OCI-M1 (cell line): ENCODE measurements at regions not wholly inside any gene's neighbourhood (a gene's known extent, or its start where the extent isn't known, plus 50 kb on each side); places are given as distances from the start of the nearest gene placed in this dataset.
"Not testable (repeated sequence)": the region's sequence is repeated elsewhere in the genome, so short reads cannot be mapped to it uniquely, and the experiment has no call there.

Experiments
- DNase-seq: peaks from one replicate; lab custom pipeline; 2025; lab: John Stamatoyannopoulos, UW

DNA sequence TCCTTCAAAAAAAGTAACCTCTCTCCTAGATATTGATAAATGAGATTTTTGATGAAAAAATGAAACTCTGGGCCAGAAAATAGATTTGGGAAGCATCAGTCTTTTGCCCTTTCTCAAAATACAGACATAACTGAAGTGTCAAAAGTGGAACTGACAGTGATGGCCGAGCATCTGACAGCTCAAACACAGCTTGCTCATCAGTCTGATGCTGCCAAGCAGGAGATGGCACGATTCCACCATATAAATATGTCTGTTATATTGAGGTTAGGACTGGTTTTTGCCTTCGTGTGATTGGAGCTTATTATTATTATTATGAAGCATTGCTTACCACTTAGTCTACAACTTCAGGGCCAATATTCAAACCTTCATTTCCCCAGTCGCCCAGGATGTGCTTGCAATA lies 152.6 kb upstream of the EPHA3 start:
- DNase-seq, result no peak

DNA sequence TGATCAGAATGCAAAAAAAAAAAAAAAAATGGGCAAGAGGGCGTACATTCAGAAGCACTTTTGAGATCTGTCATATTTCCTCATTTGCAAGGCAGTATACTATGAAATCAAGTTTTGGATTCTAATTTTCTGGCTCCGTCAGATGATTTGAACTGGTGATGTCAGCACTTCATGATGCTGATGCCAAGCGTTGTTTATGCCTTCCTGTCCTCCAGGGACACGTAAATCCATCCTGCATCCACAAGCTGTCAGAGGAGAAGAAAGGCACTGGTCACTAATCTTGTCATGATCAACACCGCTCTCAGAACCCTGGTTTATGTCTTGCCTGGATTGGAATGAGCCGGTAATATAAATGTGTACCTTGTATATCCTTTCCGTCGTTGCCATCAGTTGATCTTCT lies 152.1 kb upstream of the EPHA3 start:
- DNase-seq, result no peak

DNA sequence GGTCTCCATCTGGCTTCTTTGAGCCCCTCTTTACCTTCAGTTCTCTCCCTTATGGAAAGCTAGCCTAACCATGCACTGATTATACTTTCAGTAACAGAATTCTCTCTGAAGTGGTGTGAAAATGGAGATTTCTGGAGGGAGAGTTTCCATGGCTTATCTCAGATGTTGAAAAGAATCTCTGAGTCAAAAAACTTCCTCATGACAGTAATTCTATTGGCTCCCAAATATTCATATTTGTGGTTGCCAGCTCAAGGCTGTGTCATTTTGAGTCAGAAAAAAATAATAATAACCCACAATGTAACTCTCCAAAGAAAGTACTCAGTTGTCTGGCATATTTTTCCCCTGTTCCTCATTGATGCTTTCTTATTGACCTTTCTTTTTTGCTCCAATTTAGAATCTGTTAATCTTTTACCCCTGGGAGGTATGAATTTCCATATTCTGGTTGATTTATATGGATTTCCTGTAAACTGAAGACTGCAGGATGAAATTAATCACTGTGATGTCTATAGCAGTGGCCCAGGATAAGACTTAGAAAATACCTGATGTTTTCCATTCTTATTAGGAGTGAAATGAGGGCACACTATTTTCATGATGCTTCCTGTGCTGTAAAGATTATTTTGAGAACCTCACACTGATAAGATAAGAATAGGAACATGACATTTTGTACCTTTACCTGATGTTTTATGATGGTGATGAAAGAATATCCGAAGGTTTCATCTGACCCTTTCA lies 149.5 kb upstream of the EPHA3 start:
- DNase-seq, result no peak

DNA sequence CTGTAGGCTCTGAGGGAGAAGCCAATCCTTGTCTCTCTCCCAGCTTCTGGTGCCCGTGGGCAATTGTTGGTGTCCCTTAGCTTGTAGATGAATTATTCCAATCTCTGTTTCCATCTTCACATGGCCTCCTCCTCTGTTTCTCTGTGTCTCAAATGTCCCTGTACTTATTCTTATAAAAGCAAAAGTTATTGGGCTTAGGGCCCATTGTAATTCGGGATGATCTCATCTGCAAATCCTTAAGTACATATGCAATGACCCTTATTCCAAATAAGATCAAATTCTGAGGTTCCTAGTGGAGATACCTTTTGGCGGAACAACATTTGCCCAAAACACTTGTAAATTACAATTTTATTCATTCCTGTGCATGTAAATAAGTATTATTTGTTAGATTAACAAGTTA lies 147.4 kb upstream of the EPHA3 start:
- no peak for DNase-seq

DNA sequence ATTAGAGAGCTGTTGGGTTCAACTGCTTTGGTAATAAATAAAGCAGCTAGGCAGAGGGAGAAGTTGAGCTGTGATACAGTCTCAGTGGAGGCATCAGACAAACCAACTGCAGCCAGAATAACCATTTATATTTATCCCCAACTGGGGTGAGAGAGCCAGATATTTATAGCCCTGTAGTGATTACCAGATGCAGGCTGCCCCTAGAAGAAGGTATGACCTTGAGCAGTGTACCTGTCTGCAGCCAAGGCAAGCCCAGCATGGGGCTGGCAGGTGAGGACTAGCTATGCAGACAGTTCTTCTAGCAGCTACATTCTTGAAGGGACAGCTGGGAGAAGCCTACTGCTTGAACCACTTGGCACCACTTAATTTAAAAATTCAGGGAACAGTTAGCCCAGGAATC lies 144.4 kb upstream of the EPHA3 start:
- DNase-seq, result no peak

DNA sequence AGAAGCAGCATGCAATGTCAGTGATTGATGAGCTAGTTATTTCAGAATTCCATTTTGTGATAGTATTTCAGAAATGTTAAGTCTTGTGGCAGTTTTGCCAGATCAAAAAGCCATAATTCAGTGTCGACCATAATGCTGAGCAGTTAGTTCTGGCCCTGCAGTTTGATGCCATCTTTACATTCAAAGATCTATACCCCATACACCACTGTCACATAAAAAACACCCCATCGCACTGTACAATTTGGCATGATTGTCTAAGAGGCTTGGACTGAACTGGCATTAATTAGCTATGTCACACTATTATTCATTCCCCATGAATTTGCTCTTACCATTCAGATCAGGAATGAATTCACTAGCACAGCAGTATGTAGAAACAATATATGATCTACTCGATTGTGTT lies 127.7 kb upstream of the EPHA3 start:
- no peak for DNase-seq

DNA sequence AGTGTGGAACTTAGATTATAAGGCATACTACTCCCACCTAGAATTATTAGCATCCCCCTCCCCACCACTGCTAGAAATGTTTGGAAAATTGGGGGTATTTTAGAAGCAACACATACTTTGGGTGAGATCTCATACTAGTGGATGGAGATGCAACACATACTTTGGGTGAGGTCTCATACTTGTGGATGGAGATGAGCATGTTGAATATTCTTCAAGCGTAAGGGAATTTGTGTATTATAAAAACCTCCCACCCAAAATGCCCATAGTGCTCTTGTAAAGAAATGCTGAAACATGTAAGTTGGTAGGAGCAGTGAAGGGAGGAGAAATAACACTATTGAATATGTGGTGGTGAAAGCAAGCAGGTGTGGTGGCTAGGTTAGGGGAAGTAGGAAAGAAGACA lies 124.0 kb upstream of the EPHA3 start:
- no peak for DNase-seq

DNA sequence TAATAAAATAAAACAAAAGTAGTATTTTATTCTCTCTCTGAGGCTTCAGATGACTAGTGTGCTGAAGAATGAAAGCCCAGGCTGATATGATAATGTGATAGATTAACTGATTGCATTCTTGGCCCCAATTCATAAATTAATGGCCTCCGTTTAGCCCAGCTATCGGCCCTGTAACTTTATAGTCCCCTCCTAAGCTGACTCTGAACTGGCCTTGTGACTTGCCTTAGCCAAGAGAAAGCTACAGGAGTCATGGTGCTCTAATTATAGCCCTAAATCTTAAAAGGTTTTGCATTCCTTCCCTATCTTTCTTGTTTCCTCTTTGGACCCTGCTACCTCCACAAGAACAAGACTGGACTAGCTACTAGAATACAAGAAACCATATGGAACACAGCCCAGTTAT lies 123.2 kb upstream of the EPHA3 start:
- no peak for DNase-seq

DNA sequence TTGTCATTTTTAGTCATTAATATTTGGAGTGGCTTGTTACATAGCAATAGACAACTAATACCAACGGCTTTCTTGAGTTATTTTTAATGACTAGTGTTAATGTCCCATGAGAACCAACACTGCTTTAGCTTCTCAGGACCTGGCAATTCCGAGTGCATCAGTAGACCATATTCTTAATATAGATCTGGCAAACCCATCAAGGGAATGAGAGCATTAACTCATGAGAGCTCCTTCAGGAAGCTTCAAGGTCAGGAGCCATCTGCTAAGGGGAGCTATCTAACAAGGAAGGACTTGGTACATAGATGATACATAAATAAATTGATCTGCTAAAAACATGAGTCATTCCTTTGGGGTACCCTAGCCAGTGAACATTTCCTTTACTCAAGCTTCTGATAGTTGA lies 122.6 kb upstream of the EPHA3 start:
- no peak for DNase-seq

DNA sequence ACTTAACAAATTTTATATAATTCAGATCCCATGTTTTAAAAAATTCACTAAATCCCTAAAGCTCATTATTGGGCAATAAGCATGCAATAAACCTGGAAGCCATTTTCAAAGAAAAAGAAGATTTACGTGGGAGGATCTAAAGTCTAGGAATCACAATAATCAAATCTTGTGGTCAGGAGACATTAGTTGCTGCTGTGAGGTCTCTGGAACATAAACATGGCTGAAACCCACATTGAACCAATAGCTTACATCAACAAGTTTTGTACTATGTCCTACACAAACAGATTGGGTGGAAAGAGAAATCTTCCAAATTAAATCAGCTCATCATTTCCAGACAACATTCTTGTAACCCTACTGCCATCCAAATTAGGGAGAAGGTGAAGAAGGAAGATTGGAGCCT lies 121.9 kb upstream of the EPHA3 start:
- peak; percentile 1 for DNase-seq

DNA sequence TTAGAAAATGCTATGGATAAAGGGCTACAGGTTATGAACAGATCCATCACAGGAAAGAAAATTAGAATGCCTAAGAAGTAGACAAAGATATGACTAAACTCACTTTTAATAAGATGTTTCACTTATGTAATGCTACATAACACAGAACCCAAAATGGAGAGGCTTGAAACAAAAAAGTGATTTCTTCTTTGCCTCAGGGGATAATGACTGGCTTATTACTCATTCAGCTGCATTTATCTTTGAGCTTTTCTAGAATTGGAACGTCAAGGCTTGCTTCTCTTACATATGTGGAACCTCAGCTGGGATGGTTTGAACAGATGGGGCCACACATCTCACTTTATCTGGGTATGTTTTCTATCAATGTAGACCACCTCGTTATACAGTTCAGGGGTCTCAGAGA lies 120.6 kb upstream of the EPHA3 start:
- peak; percentile 6 for DNase-seq

DNA sequence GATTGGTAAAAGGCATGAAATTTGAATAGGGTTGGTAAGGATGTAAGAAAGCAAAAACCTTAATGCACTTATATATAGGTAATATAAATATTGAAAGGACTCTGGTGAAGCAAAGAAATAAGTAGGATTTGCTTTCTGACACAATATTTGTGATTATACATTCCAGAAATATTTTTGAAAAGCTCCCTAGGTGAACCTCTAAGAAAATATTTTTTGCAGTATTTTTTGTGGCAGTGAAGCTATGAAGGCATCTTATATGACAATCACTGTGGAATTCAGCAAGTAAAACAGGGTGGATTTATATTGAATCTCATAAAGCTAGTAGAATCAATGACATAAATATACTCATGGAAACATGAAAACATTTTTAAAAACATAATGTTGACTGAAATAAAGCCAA lies 119.6 kb upstream of the EPHA3 start:
- no peak for DNase-seq

DNA sequence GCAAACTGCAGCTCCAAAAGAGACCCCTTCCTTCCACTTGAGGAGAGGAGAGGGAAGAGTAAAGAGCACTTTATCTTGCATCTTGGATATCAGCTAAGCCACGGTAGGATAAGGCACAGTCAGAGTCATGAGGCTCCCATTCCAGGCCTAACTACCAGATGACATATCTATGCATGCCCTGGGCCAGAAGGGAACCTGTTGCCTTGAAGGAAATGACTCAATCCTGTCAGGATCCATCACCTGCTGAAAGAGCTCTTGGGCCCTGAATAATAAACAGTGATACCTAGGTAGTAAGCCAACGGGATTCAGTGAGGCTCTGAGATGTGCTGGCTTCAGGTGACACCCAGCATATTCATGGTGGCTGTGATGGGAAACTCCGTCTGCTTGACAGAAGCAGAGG lies 118.5 kb upstream of the EPHA3 start:
- DNase-seq, result no peak

DNA sequence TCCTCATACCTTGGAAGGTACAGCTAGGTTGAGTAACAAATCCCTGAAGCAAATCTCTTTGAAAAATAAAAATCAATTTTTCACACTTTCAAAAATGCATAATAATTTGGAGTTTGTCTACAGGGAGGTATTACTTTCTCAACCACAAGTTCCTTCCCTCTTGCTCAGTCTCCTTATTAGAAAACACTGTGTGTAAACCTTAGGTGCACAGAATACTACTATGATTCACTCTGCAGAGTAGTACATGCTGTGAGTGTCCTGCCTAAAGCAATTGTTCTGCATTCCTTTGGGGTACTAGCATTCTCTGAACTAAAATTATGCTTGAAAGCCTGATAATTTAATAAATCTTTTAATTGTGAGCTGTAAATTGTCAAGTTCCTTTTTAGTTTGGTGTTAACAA lies 115.9 kb upstream of the EPHA3 start:
- DNase-seq, result no peak

DNA sequence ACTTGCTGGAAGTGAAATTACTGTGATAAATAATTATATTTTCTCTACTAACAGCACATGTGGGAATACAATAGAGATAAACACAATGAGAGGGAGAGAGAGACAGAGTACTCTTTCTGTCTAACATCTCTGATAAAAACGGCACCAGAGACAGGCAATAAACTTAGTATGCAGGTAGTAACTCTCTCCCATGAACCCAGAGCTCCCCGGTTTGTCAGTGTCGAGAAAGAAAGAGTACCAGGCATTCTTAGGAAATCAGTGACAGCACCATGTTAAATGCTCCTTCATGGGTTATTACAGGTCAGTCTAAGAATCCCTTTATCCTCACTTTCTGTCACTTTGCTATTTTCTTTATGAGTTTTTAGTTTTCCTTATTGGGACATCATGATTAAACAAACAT lies 110.7 kb upstream of the EPHA3 start:
- no peak for DNase-seq

DNA sequence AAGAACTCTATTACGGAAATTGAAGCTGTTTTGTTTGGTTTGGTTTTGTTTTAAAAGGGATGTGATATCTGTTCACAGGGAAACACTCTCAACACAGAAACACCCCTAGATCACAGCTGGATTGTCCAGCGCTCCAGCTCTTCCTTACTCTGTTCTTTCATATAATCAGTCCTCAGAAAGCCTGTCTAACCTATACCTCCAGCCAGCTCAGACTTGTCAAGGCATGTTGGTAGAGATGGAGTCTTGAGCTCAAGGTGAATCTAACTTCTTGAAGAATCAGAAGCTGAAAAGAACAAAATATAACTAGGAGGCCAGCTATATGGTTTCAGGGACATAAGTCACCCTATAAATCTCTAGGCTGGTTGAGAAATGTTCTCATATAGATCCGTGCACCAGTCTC lies 110.2 kb upstream of the EPHA3 start:
- DNase-seq, result no peak

DNA sequence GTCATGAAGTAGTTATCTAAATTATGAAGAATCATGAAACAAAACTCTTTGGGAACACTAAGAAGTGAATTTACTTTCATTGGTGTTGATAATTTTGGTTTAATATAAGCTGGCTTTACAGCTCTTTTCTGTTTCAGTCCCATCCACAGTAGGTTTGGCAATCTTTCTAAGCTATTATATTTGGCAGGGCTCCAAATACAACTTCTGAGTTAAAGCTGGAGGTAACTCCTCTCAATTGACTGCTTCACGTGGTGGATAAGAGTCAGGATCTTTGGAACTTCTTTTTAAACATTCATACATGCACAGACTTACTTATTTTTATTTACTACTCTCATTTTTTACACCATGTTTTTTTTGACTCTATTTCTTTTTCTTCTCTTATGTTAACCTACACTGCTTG lies 106.5 kb upstream of the EPHA3 start:
- DNase-seq, result peak; percentile 7

DNA sequence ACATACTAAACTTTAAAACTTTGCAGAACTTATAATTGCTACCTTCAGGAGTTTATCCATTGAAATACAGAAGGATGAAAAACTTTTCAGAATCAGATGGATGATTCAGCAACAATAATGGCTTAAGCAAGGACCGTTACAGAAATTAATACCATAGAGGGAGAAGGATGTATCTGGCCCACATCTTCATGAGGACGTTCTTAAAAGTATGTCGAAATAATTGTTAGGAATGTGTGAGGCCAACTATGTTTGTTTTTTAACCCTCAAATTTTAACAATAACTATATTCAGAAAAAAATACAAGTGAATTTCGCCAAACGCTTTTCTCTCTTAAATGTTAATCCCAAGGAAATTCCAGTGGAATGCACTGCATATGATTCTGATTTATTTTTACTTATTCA lies 105.2 kb upstream of the EPHA3 start:
- no peak for DNase-seq

DNA sequence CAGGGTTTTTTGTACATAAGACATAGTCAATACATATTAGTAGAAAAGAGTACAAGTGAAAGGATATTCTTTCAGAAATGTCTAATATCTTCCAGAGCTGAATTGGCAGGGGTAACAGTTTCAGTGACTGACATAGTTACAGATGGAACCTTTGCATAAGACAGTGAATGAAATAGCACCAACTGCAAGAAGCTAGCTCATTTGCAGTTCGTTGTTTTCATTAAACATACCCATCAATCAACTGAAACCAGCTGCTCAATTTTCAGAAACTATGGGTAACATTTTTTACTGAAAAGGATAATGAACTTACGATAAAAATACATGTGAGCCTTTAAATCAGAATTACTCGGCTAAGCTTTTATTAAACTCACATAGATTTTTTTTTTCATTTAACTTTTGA lies 93.9 kb upstream of the EPHA3 start:
- DNase-seq, result no peak

DNA sequence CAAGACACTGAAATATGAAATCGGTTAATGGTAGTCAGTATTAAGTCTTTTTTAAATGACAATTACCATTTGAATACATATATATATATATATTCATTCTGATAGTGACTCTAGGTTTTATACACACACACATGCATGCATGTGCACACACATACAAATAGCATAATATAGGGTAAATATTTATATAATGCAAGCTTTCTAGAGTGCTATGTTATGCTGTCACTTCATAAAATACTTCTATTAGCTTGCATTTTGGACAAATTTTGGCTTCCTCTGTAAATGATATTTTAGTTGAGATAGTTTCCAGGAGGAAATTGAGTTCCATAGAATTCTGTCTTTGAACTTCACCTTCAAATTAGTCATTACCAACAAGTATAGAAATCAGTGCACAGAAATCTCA lies 89.9 kb upstream of the EPHA3 start:
- no peak for DNase-seq

DNA sequence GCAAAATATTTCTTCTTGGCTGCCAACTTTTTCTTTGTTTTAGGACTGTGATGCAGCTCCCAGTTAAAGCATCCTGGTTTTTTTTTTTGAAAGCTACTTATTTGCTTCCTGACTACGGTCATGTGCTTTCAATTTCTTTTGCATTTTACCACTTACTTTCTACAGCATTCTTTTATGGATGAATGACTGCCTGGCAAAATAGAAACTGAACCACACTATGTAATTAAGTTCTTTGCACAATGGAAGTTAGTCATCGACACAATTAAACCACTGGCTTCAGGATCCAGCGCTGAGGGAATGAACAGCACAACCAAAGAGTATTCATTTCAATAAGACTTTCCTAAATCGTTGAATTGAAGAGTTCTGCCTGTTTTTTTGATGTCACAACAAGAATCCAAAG lies 82.2 kb upstream of the EPHA3 start:
- DNase-seq, result no peak

DNA sequence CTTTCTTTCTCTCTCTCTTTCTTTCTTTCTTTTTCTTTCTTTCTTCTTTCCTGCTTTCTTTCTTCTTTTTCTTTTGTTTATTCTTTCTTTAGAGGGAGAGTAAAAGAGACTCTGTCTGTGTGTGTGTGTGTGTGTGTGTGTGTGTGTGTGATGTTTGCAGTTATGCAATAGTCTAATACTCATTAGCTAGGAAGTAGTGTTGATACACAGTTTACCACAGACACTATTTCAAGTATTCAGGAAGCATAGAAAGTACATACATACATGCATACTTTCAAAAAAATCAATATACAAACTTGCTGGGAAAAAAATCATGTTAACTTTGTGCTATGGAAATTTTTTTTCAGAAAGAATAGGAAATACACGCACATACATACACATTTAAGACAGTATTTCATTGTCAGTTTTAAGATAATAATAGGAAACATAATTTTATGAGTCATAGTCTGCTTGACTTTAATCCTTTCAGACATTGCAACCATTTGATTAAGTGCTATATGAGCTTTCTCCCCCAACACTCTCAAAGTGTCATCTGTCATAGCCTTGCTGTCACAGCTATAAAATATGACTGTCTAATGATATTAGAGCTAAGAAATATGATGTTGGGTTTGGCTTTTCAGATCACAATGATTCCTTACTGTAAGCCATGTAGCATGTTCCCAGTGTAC lies 74.9 kb upstream of the EPHA3 start:
- DNase-seq, result no peak

DNA sequence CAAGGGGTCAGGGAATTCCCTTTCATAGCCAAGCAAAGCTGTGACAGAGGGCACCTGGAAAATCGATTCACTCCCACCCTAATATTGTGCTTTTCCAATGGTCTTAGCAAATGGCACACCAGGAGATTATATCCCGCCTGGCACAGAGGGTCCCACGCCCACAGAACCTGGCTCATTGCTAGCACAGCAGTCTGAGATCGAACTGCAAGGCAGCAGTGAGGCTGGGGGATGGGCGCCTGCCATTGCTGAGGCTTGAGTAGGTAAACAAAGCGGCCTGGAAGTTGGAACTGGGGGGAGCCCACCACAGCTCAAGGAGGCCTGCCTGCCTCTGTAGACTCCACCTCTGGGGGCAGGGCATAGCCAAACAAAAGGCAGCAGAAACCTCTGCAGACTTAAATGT lies 72.7 kb upstream of the EPHA3 start:
- DNase-seq, result not testable (repeated sequence)

DNA sequence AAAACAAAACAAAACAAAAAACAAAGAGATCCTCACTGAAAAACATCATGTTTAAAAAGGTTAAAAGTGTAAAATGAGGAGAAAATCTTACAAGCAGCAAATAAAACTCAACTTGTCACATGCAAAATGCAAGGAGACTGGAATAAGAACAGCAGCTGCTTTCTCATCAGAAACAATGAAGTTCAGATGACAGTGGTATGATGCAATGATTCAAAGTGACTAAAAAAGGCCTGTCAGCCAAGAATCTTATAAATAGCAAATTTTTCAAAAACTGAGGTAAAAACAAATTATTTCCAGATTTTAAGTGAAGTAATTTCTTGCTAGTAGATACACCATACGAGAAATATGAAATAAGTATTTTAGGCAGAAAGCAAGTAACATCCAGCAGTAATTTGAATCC lies 68.6 kb upstream of the EPHA3 start:
- DNase-seq, result no peak
